GM18511 (cell line): ENCODE measurements at regions not wholly inside any gene's neighbourhood (a gene's known extent, or its start where the extent isn't known, plus 50 kb on each side); places are given as distances from the start of the nearest gene placed in this dataset.

Experiments used
- ATAC-seq: cut with Tn5 transposase; IDR thresholded peaks from one replicate; pipeline ENCODE4 v1.9.1; 2021; ENCODE audit warnings: mild to moderate bottlenecking, moderate library complexity; ENCODE audit not compliant: unreplicated experiment

GRCh38 chr1:30262158-30262557 lies 461.2 kb downstream of the MATN1 start:
- no peak for ATAC-seq

- ATAC-seq, result no peak
Measured at GRCh38 chr1:30260318-30260717, 463.1 kb downstream of the MATN1 start.

GRCh38 chr1:30259631-30260030 lies 463.8 kb downstream of the MATN1 start:
- ATAC-seq, result no peak

DNA sequence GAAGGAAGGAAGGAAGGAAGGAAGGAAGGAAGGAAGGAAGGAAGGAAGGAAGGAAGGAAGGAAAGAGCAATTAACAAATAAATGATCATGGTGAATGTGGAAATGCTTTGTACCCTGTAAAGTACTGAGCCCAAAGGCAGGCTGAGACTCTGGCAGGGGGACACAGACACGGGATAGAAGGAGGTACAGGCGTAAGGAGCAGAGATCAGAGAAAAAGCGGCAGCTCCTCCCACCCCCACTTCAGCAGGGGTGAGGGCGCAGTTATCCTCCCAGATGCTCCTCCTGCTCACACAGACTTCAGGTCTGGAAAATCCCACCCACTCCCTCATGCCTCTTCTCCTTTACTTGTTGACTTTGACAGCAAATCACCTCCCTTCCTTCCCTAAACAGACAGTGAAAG lies 464.5 kb downstream of the MATN1 start:
- no peak for ATAC-seq

GRCh38 chr1:30258471-30258870 lies 464.9 kb downstream of the MATN1 start:
- ATAC-seq, result no peak

- no peak for ATAC-seq
Measured at GRCh38 chr1:30257742-30258380, 465.5 kb downstream of the MATN1 start.

DNA sequence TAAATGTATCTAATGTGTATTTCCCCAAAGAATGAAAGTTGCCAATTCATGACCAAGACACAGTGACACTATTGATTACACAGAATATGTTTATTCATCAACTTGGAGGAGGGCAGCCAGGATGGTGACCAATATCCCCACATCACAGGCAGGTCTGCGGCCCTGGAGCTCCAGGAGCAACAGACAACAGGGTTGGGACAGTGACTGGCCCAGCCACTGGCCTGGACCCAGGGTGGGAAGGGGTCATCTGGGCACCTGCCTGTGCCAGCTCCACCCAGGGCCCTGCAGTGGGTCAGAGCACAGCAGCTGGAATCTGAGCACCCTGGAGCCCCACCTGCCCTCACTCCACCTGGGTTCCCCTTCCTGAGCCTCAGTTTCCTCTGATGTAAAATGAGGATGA lies 466.1 kb downstream of the MATN1 start:
- no peak for ATAC-seq

- no peak for ATAC-seq
Measured at GRCh38 chr1:30256911-30257310, 466.5 kb downstream of the MATN1 start.

DNA sequence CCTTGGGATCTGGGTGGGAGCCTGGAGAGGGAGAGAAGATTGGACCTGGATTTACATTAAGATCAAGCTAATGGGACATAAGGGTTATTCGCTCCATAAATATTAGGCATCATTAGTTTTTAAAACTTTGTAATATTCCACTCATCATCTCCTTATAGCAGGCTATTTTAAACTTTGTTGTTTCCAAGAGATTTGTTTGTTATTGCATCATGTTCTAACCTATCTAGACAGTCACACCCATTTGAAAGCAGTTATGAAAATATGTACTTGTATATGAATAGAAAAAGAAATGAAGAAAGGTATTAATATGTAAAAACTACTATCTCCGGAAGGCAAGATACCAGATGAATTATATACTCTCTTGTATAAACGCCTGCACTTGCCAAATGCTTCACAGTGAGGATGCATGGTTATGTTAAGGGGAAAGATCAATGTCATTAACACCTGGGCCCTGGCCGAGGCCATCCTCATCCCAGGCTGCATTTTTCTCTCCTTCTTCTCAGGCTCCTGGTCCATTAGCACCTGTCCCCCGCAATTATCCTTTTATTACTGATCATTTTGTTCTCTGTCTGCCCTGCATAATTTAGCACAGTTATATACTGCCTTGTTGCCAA lies 468.2 kb downstream of the MATN1 start:
- ATAC-seq, result no peak

DNA sequence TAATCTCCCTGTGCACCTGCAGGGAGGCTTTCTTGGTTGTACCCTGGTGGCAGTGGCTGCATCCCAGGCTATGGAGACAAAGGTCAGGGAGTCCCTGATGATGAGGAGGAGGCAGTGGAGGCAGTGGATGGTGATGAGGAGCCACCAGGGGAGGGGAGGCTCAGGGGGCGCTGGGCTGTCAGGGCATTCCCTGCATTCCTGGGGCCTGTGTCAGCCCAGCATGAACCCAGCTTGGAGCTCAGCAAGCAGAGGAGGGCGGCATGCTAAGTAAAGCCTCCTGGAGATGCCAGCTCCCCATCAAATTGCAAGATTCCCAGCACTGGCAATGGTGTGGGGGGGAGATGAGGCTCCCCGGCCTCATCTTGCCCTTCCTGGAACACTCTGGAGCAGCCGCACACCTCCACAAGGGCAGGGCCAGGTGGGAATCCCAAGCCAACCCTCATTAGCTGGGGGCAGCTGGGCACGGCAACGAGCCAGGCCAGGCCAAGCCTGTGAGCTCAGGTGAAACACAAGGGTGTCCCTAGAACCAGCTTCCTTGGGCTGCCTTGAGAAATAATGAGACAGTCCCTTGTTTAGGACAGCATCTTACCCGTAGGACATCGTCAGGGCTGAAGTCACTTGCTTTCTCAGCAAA lies 469.5 kb downstream of the MATN1 start:
- no peak for ATAC-seq

GRCh38 chr1:30253361-30253760 lies 470.0 kb downstream of the MATN1 start:
- no peak for ATAC-seq

DNA sequence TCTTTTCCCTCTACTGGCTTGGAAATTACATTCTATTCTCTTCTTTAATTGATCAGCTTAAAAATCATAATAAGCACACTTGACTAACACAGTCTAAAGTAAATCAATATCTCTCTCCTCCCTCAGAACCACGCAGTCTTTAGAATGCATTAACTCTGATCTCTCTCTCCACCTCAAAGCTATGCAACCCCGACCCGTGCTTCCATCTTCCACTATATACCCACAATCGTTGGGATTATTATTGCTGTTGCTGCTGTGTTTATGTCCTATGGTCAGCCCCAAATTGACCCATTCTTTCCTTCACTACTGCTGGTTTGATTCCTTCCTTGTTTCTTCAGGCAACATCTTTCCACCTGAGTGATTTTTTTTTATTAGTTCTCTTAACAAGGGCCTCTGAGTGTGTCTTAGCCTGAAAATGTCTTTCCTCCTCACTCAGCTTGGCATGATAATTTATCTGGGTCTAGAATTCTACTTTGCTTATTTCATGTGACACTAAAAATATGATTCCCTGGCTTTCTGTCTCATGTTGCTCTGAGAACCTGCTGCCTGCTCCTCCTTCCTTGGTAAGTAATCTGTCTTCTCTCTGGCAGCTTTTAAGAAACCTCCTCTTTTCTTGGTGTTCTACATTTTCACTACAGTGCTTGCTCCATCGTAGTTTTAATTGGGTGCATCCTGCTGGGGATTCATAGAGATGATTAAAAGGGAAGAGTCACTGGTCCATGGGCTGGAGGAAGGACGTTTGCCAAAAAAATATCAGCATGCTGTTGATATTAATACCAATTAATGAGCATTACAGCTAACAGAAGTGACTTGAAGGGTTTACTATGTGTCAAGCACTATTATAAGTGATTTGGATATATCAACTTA lies 472.2 kb downstream of the MATN1 start:
- no peak for ATAC-seq

DNA sequence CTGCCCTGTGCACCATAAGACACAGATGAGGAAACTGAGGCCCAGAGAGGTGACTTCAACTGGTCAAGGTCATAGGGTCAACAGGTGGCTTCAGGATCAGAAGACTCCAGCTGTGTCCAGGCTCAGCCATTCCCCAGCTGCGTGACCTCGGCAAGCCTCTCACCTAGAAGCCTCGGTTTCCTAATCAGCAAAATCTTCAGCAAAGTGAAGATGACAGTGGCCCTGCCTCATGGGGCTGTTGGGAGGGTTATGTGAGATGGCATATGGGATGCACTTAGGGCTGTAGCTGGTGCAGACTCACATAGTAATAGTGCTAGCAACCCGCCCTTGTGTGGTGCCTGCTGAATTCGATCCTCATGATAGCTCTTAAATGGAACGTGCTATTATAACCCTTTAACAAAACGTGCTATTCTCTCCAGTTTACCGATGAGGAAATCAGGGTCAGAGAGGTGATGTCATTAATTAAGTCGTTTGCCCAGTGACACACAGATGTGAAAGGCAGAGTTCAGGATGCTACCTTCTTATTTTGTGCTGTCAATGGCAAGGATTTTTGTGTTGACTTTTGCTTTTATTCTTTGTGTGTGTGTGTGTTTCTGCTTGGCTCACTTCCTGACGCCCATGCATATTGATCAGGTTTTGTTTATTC lies 472.9 kb downstream of the MATN1 start:
- ATAC-seq, result no peak

- no peak for ATAC-seq
Measured at GRCh38 chr1:30249446-30250337, 473.7 kb downstream of the MATN1 start.

DNA sequence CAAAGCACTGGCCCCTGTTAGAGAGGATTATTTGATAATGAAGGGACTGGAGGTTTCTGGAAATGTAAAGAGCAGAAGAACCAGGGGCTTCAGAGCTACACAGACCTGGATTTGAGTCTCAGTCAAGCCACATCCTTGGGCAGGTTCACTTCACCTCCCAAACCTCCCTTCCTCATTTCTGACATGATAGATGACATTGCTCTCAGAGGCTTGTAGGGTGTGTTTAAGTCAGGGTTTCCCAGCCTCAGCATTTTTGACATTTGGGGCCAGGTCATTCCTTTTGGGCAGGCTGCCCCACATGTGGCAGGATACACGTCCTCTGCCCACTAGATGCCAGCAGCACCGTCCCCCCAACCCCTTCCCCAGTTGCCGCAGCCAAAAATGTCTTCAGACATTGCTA lies 474.6 kb downstream of the MATN1 start:
- ATAC-seq, result no peak

GRCh38 chr1:30248373-30248772 lies 475.0 kb downstream of the MATN1 start:
- no peak for ATAC-seq

DNA sequence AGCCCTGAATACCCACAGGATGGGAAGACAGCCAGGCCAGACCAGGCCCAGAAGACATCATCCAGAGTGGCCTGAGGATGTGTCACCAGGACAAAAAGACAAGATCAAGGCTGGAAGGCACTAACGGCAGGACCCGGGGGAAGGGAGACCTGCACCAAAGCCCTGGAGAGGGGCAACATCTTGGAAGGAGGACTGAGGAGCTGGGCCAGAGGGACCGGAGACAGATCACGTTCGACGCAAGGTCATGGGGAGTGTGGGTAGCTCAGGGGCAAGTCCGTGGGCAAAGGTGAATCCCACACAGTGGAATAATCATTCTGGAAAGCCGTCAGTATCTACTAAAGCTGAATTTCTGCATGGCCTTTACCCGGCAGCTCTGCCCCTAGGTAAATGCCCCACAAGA lies 478.6 kb downstream of the MATN1 start:
- no peak for ATAC-seq

GRCh38 chr1:30242722-30243457 lies 480.5 kb downstream of the MATN1 start:
- no peak for ATAC-seq

DNA sequence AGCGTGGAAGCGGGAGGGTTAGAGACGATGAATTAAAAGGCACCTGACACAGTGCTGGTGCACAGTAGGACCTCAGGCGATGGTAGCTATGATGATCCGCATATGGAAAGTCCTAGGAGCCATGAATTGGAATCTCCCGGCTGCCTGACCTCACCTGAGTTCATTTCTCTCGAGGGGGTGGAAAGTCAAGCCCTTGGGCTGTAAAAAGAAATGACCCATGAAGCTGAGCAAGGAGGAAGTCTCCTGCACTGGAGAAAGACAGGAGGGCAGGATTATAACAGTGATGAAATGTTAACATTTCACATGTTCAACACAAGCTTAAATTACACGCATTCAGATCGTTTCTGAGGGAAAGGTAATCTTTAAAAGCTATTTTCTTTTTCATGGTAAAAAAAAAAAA lies 481.2 kb downstream of the MATN1 start:
- ATAC-seq, result no peak
